Activated CD8-positive, alpha-beta memory T cell treated with anti-CD3 and anti-CD28 coated beads, Interleukin-2, amount 50 U/mL, for 48 hours (primary cell): ENCODE measurements at regions not wholly inside any gene's neighbourhood (a gene's known extent, or its start where the extent isn't known, plus 50 kb on each side); places are given as distances from the start of the nearest gene placed in this dataset.
A peak's percentile ranks its signal among the peaks of the same experiment; 100 is the strongest.

ENCODE experiments used
- DNase-seq: peaks from one replicate; pipeline ENCODE4 v3.0.0-alpha.2; 2020

GRCh38 chr14:97410667-97411620 lies 613.8 kb downstream of the VRK1 start:
- DNase-seq = no peak

- DNase-seq = no peak
Measured at GRCh38 chr14:97411938-97412612, 614.9 kb downstream of the VRK1 start.

GRCh38 chr14:97413022-97413539 lies 615.9 kb downstream of the VRK1 start:
- no peak for DNase-seq

GRCh38 chr14:97413966-97414717 lies 617.0 kb downstream of the VRK1 start:
- DNase-seq = no peak

GRCh38 chr14:97414718-97415098 lies 617.5 kb downstream of the VRK1 start:
- DNase-seq = no peak

- DNase-seq = no peak
Measured at GRCh38 chr14:97415907-97416306, 618.7 kb downstream of the VRK1 start.

- no peak for DNase-seq
Measured at GRCh38 chr14:97416550-97416949, 619.4 kb downstream of the VRK1 start.

- DNase-seq = no peak
Measured at GRCh38 chr14:97417331-97417730, 620.1 kb downstream of the VRK1 start.

GRCh38 chr14:97420211-97420610 lies 623.0 kb downstream of the VRK1 start:
- no peak for DNase-seq

GRCh38 chr14:97426776-97427175 lies 629.6 kb downstream of the VRK1 start:
- no peak for DNase-seq

- no peak for DNase-seq
Measured at GRCh38 chr14:97428808-97429440, 631.7 kb downstream of the VRK1 start.

- no peak for DNase-seq
Measured at GRCh38 chr14:97432586-97432985, 635.4 kb downstream of the VRK1 start.

- no peak for DNase-seq
Measured at GRCh38 chr14:97441740-97442362, 644.7 kb downstream of the VRK1 start.

- DNase-seq = peak; percentile 61
Measured at GRCh38 chr14:97442363-97442762, 645.2 kb downstream of the VRK1 start.

GRCh38 chr14:97443412-97443811 lies 646.2 kb downstream of the VRK1 start:
- DNase-seq = no peak

GRCh38 chr14:97444248-97444647 lies 647.1 kb downstream of the VRK1 start:
- DNase-seq = no peak

- DNase-seq = no peak
Measured at GRCh38 chr14:97445367-97445766, 648.2 kb downstream of the VRK1 start.

GRCh38 chr14:97446087-97446486 lies 648.9 kb downstream of the VRK1 start:
- no peak for DNase-seq

GRCh38 chr14:97452314-97452713 lies 655.1 kb downstream of the VRK1 start:
- DNase-seq = no peak

- no peak for DNase-seq
Measured at GRCh38 chr14:97453991-97454390, 656.8 kb downstream of the VRK1 start.

GRCh38 chr14:97456462-97456861 lies 659.3 kb downstream of the VRK1 start:
- no peak for DNase-seq

- DNase-seq = peak; percentile 81
Measured at GRCh38 chr14:97456958-97457357, 659.8 kb downstream of the VRK1 start.
